Neural crest cell (in vitro differentiated cells): ENCODE measurements at regions not wholly inside any gene's neighbourhood (a gene's known extent, or its start where the extent isn't known, plus 50 kb on each side); places are given as distances from the start of the nearest gene placed in this dataset.

Source experiments
- DNase-seq: peaks from one replicate; pipeline ENCODE4 v3.0.0; 2021; ENCODE audit warnings: low read depth, mixed read lengths, low spot score
- H3K27ac Mint-ChIP-seq: one replicate; pipeline ENCODE4 v1.8.0; 2021; ENCODE audit warnings: mild to moderate bottlenecking, mixed read lengths; ENCODE audit not compliant: unreplicated experiment
- H3K27me3 Mint-ChIP-seq: 2 replicates; pipeline ENCODE4 v1.8.0; 2021; ENCODE audit warnings: low read depth, mild to moderate bottlenecking, mixed read lengths
- H3K36me3 Mint-ChIP-seq: 2 replicates; pipeline ENCODE4 v1.8.0; 2021; ENCODE audit warnings: low read depth, mild to moderate bottlenecking, mixed read lengths
- H3K4me1 Mint-ChIP-seq: 2 replicates; pipeline ENCODE4 v1.8.0; 2021; ENCODE audit warnings: mixed read lengths
- H3K4me3 Mint-ChIP-seq: one replicate; pipeline ENCODE4 v1.8.0; 2021; ENCODE audit warnings: mild to moderate bottlenecking, mixed read lengths
- H3K9me3 Mint-ChIP-seq: 2 replicates; pipeline ENCODE4 v1.8.0; 2021; ENCODE audit warnings: mixed read lengths
- CTCF ChIP-seq: fragments of 200-600 bp; sonication (generic); conservative IDR thresholded peaks from 2 replicates; pipeline ENCODE4 v1.5.0; 2021; ENCODE audit warnings: antibody characterized with exemption, mild to moderate bottlenecking

GRCh38 chr15:59741274-59741906 is 52.3 kb upstream of the BNIP2 start:
- Mint-ChIP-seq H3K4me1 (no peaks in the 10 kb centered on the region), H3K4me3 (no peak overlapping the region), H3K36me3 (no peaks in the 10 kb centered on the region), H3K27me3 (peaks cover 4% of the 10 kb centered on the region), H3K9me3 (peaks cover 10% of the 10 kb centered on the region), H3K27ac (no peak overlapping the region)
- DNase-seq: no peak
- peak; percentile 42 for TF ChIP-seq CTCF

GRCh38 chr15:59739557-59740186 is 50.6 kb upstream of the BNIP2 start:
- Mint-ChIP-seq H3K27me3 (peaks cover 4% of the 10 kb centered on the region), H3K9me3 (peaks cover 7% of the 10 kb centered on the region), H3K4me1 (no peaks in the 10 kb centered on the region), H3K36me3 (no peaks in the 10 kb centered on the region), H3K27ac (no peak overlapping the region), H3K4me3 (no peak overlapping the region)
- TF ChIP-seq CTCF: no peak
- DNase-seq: no peak
